ENCODE measurements at regions not wholly inside any gene's neighbourhood (a gene's known extent, or its start where the extent isn't known, plus 50 kb on each side); places are given as distances from the start of the nearest gene placed in this dataset.

- TF ChIP-seq POLR2A (IDR thresholded peaks at IDR 0.05; ENCODE audit: low read length): no peak
- no peak for TF ChIP-seq SMC3 (IDR thresholded peaks at IDR 0.05)
- TF ChIP-seq BCL3 (IDR thresholded peaks at IDR 0.05): no peak
- TF ChIP-seq EP300 (IDR thresholded peaks at IDR 0.05): no peak
- no peak for TF ChIP-seq CHD4 (IDR thresholded peaks at IDR 0.05; ENCODE audit: borderline replicate concordance)
- TF ChIP-seq, protein P1, sequence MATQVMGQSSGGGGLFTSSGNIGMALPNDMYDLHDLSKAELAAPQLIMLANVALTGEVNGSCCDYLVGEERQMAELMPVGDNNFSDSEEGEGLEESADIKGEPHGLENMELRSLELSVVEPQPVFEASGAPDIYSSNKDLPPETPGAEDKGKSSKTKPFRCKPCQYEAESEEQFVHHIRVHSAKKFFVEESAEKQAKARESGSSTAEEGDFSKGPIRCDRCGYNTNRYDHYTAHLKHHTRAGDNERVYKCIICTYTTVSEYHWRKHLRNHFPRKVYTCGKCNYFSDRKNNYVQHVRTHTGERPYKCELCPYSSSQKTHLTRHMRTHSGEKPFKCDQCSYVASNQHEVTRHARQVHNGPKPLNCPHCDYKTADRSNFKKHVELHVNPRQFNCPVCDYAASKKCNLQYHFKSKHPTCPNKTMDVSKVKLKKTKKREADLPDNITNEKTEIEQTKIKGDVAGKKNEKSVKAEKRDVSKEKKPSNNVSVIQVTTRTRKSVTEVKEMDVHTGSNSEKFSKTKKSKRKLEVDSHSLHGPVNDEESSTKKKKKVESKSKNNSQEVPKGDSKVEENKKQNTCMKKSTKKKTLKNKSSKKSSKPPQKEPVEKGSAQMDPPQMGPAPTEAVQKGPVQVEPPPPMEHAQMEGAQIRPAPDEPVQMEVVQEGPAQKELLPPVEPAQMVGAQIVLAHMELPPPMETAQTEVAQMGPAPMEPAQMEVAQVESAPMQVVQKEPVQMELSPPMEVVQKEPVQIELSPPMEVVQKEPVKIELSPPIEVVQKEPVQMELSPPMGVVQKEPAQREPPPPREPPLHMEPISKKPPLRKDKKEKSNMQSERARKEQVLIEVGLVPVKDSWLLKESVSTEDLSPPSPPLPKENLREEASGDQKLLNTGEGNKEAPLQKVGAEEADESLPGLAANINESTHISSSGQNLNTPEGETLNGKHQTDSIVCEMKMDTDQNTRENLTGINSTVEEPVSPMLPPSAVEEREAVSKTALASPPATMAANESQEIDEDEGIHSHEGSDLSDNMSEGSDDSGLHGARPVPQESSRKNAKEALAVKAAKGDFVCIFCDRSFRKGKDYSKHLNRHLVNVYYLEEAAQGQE (IDR thresholded peaks at IDR 0.05): no peak
- no peak for TF ChIP-seq MAFK (IDR thresholded peaks at IDR 0.05; ENCODE audit: partially characterized antibody)
- no peak for TF ChIP-seq RNF2 (IDR thresholded peaks at IDR 0.05; ENCODE audit: borderline replicate concordance, low read depth)
- TF ChIP-seq, protein P2, sequence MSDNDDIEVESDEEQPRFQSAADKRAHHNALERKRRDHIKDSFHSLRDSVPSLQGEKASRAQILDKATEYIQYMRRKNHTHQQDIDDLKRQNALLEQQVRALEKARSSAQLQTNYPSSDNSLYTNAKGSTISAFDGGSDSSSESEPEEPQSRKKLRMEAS (IDR thresholded peaks at IDR 0.05): no peak
- no peak for TF ChIP-seq CTCF (IDR thresholded peaks at IDR 0.05)
- TF ChIP-seq USF2 (IDR thresholded peaks at IDR 0.05): no peak
- TF ChIP-seq NR3C1 (IDR thresholded peaks at IDR 0.05): no peak
- TF ChIP-seq MYC (IDR thresholded peaks at IDR 0.05; ENCODE audit: borderline replicate concordance, low read length): no peak
These were observed 200.0 kb downstream of the MATN1 start for GRCh38 chr1:30523055-30524020.
